ENCODE measurements at regions not wholly inside any gene's neighbourhood (a gene's known extent, or its start where the extent isn't known, plus 50 kb on each side); places are given as distances from the start of the nearest gene placed in this dataset.

GRCh38 chr7:109308816-109309215 is 739.1 kb downstream of the DNAJB9 start:
- no peak for TF ChIP-seq CTCF (IDR thresholded peaks at IDR 0.05; ENCODE audit: insufficient read depth, missing control alignments)
- FAIRE-seq (no peak), DNase-seq (ENCODE audit: insufficient read length, low spot score) (no peak)

GRCh38 chr7:109309790-109310189 is 740.1 kb downstream of the DNAJB9 start:
- no peak for TF ChIP-seq CTCF (IDR thresholded peaks at IDR 0.05; ENCODE audit: insufficient read depth, missing control alignments)
- FAIRE-seq (no peak), DNase-seq (ENCODE audit: insufficient read length, low spot score) (no peak)

- DNase-seq (ENCODE audit: insufficient read length, low spot score) (no peak), FAIRE-seq (no peak)
- TF ChIP-seq CTCF (IDR thresholded peaks at IDR 0.05; ENCODE audit: insufficient read depth, missing control alignments) = no peak
Observed at GRCh38 chr7:109318136-109318535, 748.5 kb downstream of the DNAJB9 start.

- no peak for FAIRE-seq
- no peak for DNase-seq (ENCODE audit: insufficient read length, low spot score)
- TF ChIP-seq CTCF (IDR thresholded peaks at IDR 0.05; ENCODE audit: insufficient read depth, missing control alignments) = no peak
Observed at GRCh38 chr7:109322833-109323232, 753.2 kb downstream of the DNAJB9 start.

- TF ChIP-seq CTCF (IDR thresholded peaks at IDR 0.05; ENCODE audit: insufficient read depth, missing control alignments) = no peak
- no peak for FAIRE-seq
- no peak for DNase-seq (ENCODE audit: insufficient read length, low spot score)
Observed at GRCh38 chr7:109331423-109331822, 761.7 kb downstream of the DNAJB9 start.

- DNase-seq (ENCODE audit: insufficient read length, low spot score) = no peak
- no peak for FAIRE-seq
- TF ChIP-seq CTCF (IDR thresholded peaks at IDR 0.05; ENCODE audit: insufficient read depth, missing control alignments) = no peak
Observed at GRCh38 chr7:109335951-109336350, 766.3 kb downstream of the DNAJB9 start.

GRCh38 chr7:109336531-109336930 is 766.9 kb downstream of the DNAJB9 start:
- TF ChIP-seq CTCF (IDR thresholded peaks at IDR 0.05; ENCODE audit: insufficient read depth, missing control alignments) = no peak
- DNase-seq (ENCODE audit: insufficient read length, low spot score) = no peak
- FAIRE-seq = no peak
